Neural progenitor cell (in vitro differentiated cells): ENCODE measurements at regions not wholly inside any gene's neighbourhood (a gene's known extent, or its start where the extent isn't known, plus 50 kb on each side); places are given as distances from the start of the nearest gene placed in this dataset.

Experiments used
- DNase-seq: peaks from one replicate; pipeline ENCODE4 v3.0.0-alpha.2; 2016; ENCODE audit warnings: low spot score
- H2AFZ ChIP-seq: fragments of 200-600 bp; sonication (generic); replicated peaks from 2 replicates; pipeline ENCODE4 v1.6.1; 2016; ENCODE audit warnings: antibody characterized with exemption
- H3F3A ChIP-seq: fragments of 200-600 bp; sonication (generic); 2 replicates; pipeline ENCODE4 v1.6.1; 2016; ENCODE audit warnings: antibody characterized with exemption, low read depth
- H3K27ac ChIP-seq: fragments of 200-600 bp; sonication (generic); 2 replicates; pipeline ENCODE4 v1.5.1; 2016; ENCODE audit warnings: mild to moderate bottlenecking
- H3K27me3 ChIP-seq: fragments of 200-600 bp; sonication (generic); 2 replicates; pipeline ENCODE4 v1.6.1; 2016; ENCODE audit warnings: mild to moderate bottlenecking, moderate library complexity
- H3K36me3 ChIP-seq: fragments of 200-600 bp; sonication (generic); 2 replicates; pipeline ENCODE4 v1.5.1; 2016
- H3K4me1 ChIP-seq: fragments of 200-600 bp; sonication (generic); 2 replicates; pipeline ENCODE4 v1.6.1; 2016; ENCODE audit warnings: mixed run types
- H3K4me2 ChIP-seq: fragments of 200-600 bp; sonication (generic); 2 replicates; pipeline ENCODE4 v1.6.1; 2016
- H3K4me3 ChIP-seq: fragments of 200-600 bp; sonication (generic); 2 replicates; pipeline ENCODE4 v1.5.1; 2016
- H3K79me2 ChIP-seq: fragments of 200-600 bp; sonication (generic); 2 replicates; pipeline ENCODE4 v1.6.1; 2016; ENCODE audit warnings: low read depth
- H3K9ac ChIP-seq: fragments of 200-600 bp; sonication (generic); 2 replicates; pipeline ENCODE4 v1.6.1; 2016
- H3K9me3 ChIP-seq: fragments of 200-600 bp; sonication (generic); 2 replicates; pipeline ENCODE4 v1.5.1; 2016; ENCODE audit warnings: low read depth
- H4K20me1 ChIP-seq: fragments of 200-600 bp; sonication (generic); 2 replicates; pipeline ENCODE4 v1.6.1; 2016; ENCODE audit warnings: low read depth
- H3K27ac Mint-ChIP-seq: 3 replicates; pipeline ENCODE4 v1.8.0; 2021; ENCODE audit warnings: mixed read lengths
- H3K27me3 Mint-ChIP-seq: 2 replicates; pipeline ENCODE4 v1.8.0; 2022; ENCODE audit warnings: low read depth, mild to moderate bottlenecking, inconsistent platforms, moderate library complexity, mixed read lengths; ENCODE audit not compliant: insufficient read depth
- H3K36me3 Mint-ChIP-seq: 3 replicates; pipeline ENCODE4 v1.8.0; 2021; ENCODE audit warnings: mixed read lengths
- H3K4me1 Mint-ChIP-seq: 3 replicates; pipeline ENCODE4 v1.8.0; 2021; ENCODE audit warnings: mixed read lengths
- H3K4me3 Mint-ChIP-seq: 3 replicates; pipeline ENCODE4 v1.8.0; 2021; ENCODE audit warnings: mild to moderate bottlenecking, moderate library complexity, mixed read lengths
- H3K9me3 Mint-ChIP-seq: 3 replicates; pipeline ENCODE4 v1.8.0; 2020; ENCODE audit warnings: mixed read lengths
- EZH2 ChIP-seq: fragments of 200-600 bp; sonication (generic); IDR thresholded peaks from 2 replicates; pipeline ENCODE4 v1.6.1; 2017; ENCODE audit warnings: antibody characterized with exemption, mild to moderate bottlenecking, moderate library complexity
- EZH2phosphoT487 ChIP-seq: fragments of 200-600 bp; sonication (generic); IDR thresholded peaks from 2 replicates; pipeline ENCODE4 v1.6.1; 2017; ENCODE audit warnings: antibody characterized with exemption
- TF ChIP-seq, protein P1 (sequence below): fragments of 200-600 bp; sonication (generic); IDR thresholded peaks from 2 replicates; pipeline ENCODE4 v1.5.1; 2017; ENCODE audit warnings: antibody characterized with exemption, mild to moderate bottlenecking

DNA sequence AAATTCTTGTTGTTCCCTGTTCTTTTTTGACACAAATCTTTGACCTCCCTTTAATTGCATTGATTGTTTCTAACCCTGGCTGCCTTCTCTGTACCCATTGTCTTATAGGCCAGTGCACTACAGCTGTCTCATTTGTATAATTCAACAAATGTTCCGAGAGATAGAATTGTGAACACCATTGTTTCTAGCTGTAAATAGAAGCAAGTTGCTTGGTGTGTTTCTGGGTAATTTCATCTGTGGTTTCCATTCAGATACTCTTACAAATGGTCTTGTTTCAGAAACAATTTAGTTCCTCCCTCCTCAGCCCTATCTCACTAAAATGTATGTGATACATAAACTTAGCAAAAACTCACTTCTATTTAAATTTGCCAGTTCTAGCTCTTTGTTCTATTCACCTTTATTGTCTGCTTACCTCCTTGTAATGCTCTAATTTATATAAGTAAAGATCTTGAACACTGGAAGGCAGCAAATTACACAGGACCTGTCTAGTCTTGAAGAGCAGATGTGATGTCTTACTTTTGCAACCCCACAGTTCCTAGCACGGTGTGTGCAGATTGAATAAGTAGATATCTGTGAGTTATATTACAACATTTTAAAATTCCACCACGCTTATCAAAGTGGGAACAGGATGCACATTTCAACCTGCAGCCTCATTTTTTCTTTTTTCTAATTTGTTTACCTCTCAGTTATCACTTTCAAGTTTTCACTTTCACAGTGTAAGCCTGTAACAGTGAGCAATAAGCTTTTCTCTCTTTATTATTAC, 515.6 kb upstream of the ZP4 start:
- no peaks in the 10 kb centered on the region for H3K36me3 ChIP-seq
- H3K4me1 Mint-ChIP-seq = peaks cover 6% of the 10 kb centered on the region
- H3K36me3 Mint-ChIP-seq = no peaks in the 10 kb centered on the region

DNA sequence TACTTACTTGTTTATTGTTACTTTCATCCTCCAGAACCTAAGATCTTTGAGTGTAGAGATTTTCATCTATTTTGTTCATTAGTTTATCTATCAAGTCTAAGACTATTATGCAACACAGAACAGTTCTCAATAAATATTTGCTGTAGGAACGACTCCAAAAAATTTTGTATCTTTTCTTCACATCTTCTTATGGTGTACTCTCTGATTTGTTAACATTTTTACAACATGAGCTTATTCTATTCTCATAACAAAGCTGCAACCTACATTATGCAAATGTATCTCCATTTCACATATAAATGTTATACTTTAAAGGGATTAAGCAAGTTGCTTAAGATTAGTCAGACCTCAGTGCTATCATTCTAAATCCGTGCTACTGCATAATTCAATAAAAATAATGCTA, 514.2 kb upstream of the ZP4 start:
- H3K4me3 Mint-ChIP-seq = no peak overlapping the region
- no peaks in the 10 kb centered on the region for H3K36me3 ChIP-seq
- H3K79me2 ChIP-seq = no peaks in the 10 kb centered on the region
- no peak for DNase-seq
- no peak overlapping the region for H3K27ac Mint-ChIP-seq
- no peaks in the 10 kb centered on the region for H3K4me1 ChIP-seq
- no peaks in the 10 kb centered on the region for H3K36me3 Mint-ChIP-seq
- peaks cover 4% of the 10 kb centered on the region for H3K9me3 Mint-ChIP-seq
- H3K27me3 ChIP-seq = no peaks in the 10 kb centered on the region
- H3K9ac ChIP-seq = no peak overlapping the region
- no peak overlapping the region for H2AFZ ChIP-seq
- peaks cover 6% of the 10 kb centered on the region for H3K27me3 Mint-ChIP-seq
- H3K4me1 Mint-ChIP-seq = peaks cover 6% of the 10 kb centered on the region
- no peaks in the 10 kb centered on the region for H3F3A ChIP-seq
- no peak overlapping the region for H3K4me2 ChIP-seq
- H4K20me1 ChIP-seq = no peaks in the 10 kb centered on the region
- H3K4me3 ChIP-seq = no peak overlapping the region
- H3K9me3 ChIP-seq = no peaks in the 10 kb centered on the region
- TF ChIP-seq EZH2phosphoT487 (no peak), EZH2 (no peak)
- TF ChIP-seq, protein P1, sequence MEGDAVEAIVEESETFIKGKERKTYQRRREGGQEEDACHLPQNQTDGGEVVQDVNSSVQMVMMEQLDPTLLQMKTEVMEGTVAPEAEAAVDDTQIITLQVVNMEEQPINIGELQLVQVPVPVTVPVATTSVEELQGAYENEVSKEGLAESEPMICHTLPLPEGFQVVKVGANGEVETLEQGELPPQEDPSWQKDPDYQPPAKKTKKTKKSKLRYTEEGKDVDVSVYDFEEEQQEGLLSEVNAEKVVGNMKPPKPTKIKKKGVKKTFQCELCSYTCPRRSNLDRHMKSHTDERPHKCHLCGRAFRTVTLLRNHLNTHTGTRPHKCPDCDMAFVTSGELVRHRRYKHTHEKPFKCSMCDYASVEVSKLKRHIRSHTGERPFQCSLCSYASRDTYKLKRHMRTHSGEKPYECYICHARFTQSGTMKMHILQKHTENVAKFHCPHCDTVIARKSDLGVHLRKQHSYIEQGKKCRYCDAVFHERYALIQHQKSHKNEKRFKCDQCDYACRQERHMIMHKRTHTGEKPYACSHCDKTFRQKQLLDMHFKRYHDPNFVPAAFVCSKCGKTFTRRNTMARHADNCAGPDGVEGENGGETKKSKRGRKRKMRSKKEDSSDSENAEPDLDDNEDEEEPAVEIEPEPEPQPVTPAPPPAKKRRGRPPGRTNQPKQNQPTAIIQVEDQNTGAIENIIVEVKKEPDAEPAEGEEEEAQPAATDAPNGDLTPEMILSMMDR = no peak
- no peak overlapping the region for H3K27ac ChIP-seq

More for the DNA sequence above, 515.6 kb upstream of the ZP4 start:
- Histone ChIP-seq H3K27ac (no peak overlapping the region), H3K9ac (no peak overlapping the region), H3K4me1 (no peaks in the 10 kb centered on the region), H3K4me2 (no peak overlapping the region), H4K20me1 (no peaks in the 10 kb centered on the region), H3F3A (no peaks in the 10 kb centered on the region), H3K9me3 (no peaks in the 10 kb centered on the region), H3K27me3 (no peaks in the 10 kb centered on the region), H3K4me3 (no peak overlapping the region), H2AFZ (no peak overlapping the region), H3K79me2 (no peaks in the 10 kb centered on the region)
- DNase-seq = no peak
- Mint-ChIP-seq H3K27me3 (peaks cover 2% of the 10 kb centered on the region), H3K4me3 (no peak overlapping the region), H3K9me3 (peaks cover 4% of the 10 kb centered on the region), H3K27ac (no peak overlapping the region)
- TF ChIP-seq EZH2 (no peak), EZH2phosphoT487 (no peak)
- TF ChIP-seq, protein P1 = no peak

DNA sequence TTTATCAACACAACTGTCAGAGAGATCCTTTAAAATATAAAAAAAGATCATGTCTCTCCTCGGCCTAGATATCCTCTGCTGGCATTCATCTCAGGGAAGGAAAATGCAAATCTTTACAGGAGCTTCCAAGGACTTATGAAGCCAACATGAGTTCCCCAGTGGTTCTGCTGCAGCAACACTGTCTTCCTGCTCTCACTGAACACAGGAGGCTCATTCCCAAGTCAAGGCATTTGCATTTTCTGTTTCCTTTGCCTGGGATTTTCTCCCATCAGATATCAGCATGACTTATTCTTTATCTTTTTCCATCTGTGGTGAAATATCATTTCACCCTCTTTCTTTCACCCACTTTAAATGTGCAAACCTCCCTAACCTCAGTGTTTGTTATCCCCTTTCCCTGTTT, 513.8 kb upstream of the ZP4 start:
- Histone ChIP-seq H3K9me3 (no peaks in the 10 kb centered on the region), H3K4me3 (no peak overlapping the region), H3K4me1 (no peaks in the 10 kb centered on the region), H3K9ac (no peak overlapping the region), H3K36me3 (no peaks in the 10 kb centered on the region), H4K20me1 (no peaks in the 10 kb centered on the region), H3K27me3 (no peaks in the 10 kb centered on the region), H3K79me2 (no peaks in the 10 kb centered on the region), H2AFZ (no peak overlapping the region), H3K27ac (no peak overlapping the region), H3F3A (no peaks in the 10 kb centered on the region), H3K4me2 (no peak overlapping the region)
- H3K36me3 Mint-ChIP-seq = no peaks in the 10 kb centered on the region
- H3K27me3 Mint-ChIP-seq = peaks cover 8% of the 10 kb centered on the region
- no peak overlapping the region for H3K4me3 Mint-ChIP-seq
- peaks cover 4% of the 10 kb centered on the region for H3K9me3 Mint-ChIP-seq
- no peak for TF ChIP-seq EZH2phosphoT487
- TF ChIP-seq, protein P1 = no peak
- no peak for TF ChIP-seq EZH2
- H3K27ac Mint-ChIP-seq = no peak overlapping the region
- DNase-seq = no peak
- peaks cover 6% of the 10 kb centered on the region for H3K4me1 Mint-ChIP-seq
